ENCODE measurements at regions not wholly inside any gene's neighbourhood (a gene's known extent, or its start where the extent isn't known, plus 50 kb on each side); places are given as distances from the start of the nearest gene placed in this dataset.

- TF ChIP-seq, protein P1, sequence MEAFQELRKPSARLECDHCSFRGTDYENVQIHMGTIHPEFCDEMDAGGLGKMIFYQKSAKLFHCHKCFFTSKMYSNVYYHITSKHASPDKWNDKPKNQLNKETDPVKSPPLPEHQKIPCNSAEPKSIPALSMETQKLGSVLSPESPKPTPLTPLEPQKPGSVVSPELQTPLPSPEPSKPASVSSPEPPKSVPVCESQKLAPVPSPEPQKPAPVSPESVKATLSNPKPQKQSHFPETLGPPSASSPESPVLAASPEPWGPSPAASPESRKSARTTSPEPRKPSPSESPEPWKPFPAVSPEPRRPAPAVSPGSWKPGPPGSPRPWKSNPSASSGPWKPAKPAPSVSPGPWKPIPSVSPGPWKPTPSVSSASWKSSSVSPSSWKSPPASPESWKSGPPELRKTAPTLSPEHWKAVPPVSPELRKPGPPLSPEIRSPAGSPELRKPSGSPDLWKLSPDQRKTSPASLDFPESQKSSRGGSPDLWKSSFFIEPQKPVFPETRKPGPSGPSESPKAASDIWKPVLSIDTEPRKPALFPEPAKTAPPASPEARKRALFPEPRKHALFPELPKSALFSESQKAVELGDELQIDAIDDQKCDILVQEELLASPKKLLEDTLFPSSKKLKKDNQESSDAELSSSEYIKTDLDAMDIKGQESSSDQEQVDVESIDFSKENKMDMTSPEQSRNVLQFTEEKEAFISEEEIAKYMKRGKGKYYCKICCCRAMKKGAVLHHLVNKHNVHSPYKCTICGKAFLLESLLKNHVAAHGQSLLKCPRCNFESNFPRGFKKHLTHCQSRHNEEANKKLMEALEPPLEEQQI (IDR thresholded peaks at IDR 0.05): peak; percentile 77
- no peak for TF ChIP-seq RBM17 (IDR thresholded peaks at IDR 0.05; ENCODE audit: borderline replicate concordance, low read depth, low read length)
- TF ChIP-seq TFAM (CRISPR knock-in tag; conservative IDR thresholded peaks at IDR 0.05): no peak
- peak; percentile 51; the same call in 1 of the 2 replicates for TF ChIP-seq FOXA1 (IDR thresholded peaks at IDR 0.05; ENCODE audit: borderline replicate concordance)
- TF ChIP-seq SRSF9 (IDR thresholded peaks at IDR 0.05; ENCODE audit: borderline replicate concordance, low read depth, low read length): no peak
- TF ChIP-seq SMAD1 (IDR thresholded peaks at IDR 0.05; ENCODE audit: low read depth, low read length, partially characterized antibody): no peak
- TF ChIP-seq XRCC3 (IDR thresholded peaks at IDR 0.05): no peak
- TF ChIP-seq DDX20 (tag; IDR thresholded peaks at IDR 0.05; ENCODE audit: low read depth): 0 out of 2 replicates have a peak, but pooled peaks have one; percentile 44
- TF ChIP-seq GATA2 (CRISPR knock-in tag; IDR thresholded peaks at IDR 0.05): no peak
- TF ChIP-seq, protein P2, sequence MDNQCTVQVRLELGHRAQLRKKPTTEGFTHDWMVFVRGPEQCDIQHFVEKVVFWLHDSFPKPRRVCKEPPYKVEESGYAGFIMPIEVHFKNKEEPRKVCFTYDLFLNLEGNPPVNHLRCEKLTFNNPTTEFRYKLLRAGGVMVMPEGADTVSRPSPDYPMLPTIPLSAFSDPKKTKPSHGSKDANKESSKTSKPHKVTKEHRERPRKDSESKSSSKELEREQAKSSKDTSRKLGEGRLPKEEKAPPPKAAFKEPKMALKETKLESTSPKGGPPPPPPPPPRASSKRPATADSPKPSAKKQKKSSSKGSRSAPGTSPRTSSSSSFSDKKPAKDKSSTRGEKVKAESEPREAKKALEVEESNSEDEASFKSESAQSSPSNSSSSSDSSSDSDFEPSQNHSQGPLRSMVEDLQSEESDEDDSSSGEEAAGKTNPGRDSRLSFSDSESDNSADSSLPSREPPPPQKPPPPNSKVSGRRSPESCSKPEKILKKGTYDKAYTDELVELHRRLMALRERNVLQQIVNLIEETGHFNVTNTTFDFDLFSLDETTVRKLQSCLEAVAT (IDR thresholded peaks at IDR 0.05): no peak
- TF ChIP-seq HMBOX1 (IDR thresholded peaks at IDR 0.05): 0 out of 2 replicates have a peak, but pooled peaks have one; percentile 24
- peak; percentile 55 for TF ChIP-seq POLR2H (tag; IDR thresholded peaks at IDR 0.05; ENCODE audit: low read depth)
- TF ChIP-seq ARHGAP35 (IDR thresholded peaks at IDR 0.05; ENCODE audit: partially characterized antibody): no peak
- no peak for TF ChIP-seq ZNF165 (CRISPR knock-in tag; IDR thresholded peaks at IDR 0.05; ENCODE audit: borderline replicate concordance)
- no peak for TF ChIP-seq SRSF3 (IDR thresholded peaks at IDR 0.05; ENCODE audit: insufficient read depth, low read length)
- no peak for TF ChIP-seq ZNF77 (CRISPR knock-in tag; IDR thresholded peaks at IDR 0.05)
- no peak for TF ChIP-seq HSF4 (CRISPR knock-in tag; IDR thresholded peaks at IDR 0.05; ENCODE audit: borderline replicate concordance)
- TF ChIP-seq ATF1 (CRISPR knock-in tag; IDR thresholded peaks at IDR 0.05): no peak
- TF ChIP-seq ATF1 (tag; IDR thresholded peaks at IDR 0.05): peak; percentile 38; the same call in 1 of the 2 replicates
- TF ChIP-seq POLR3A (IDR thresholded peaks at IDR 0.05; ENCODE audit: borderline replicate concordance, extremely low read depth, insufficient read depth, insufficient read length): no peak
- no peak for TF ChIP-seq YBX1 (IDR thresholded peaks at IDR 0.05)
- TF ChIP-seq LCOR (CRISPR knock-in tag; IDR thresholded peaks at IDR 0.05): no peak
- no peak for TF ChIP-seq ZNF589 (CRISPR knock-in tag; IDR thresholded peaks at IDR 0.05; ENCODE audit: low read depth)
- TF ChIP-seq, protein P3, sequence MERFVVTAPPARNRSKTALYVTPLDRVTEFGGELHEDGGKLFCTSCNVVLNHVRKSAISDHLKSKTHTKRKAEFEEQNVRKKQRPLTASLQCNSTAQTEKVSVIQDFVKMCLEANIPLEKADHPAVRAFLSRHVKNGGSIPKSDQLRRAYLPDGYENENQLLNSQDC (CRISPR knock-in tag; IDR thresholded peaks at IDR 0.05): no peak
- no peak for TF ChIP-seq HMGXB4 (CRISPR knock-in tag; IDR thresholded peaks at IDR 0.05)
Observed at GRCh38 chr5:145681686-145682085, 153.5 kb downstream of the PRELID2 start (continued).

Measured in K562 (cell line).